Astrocyte (in vitro differentiated cells and primary cell): ENCODE measurements at regions not wholly inside any gene's neighbourhood (a gene's known extent, or its start where the extent isn't known, plus 50 kb on each side); places are given as distances from the start of the nearest gene placed in this dataset.
"Not testable (repeated sequence)": the region's sequence is repeated elsewhere in the genome, so short reads cannot be mapped to it uniquely, and the experiment has no call there.

Experiments used
- DNase-seq: peaks from one replicate; pipeline ENCODE4 v3.0.0-alpha.2; 2010; ENCODE audit warnings: low read depth
- FAIRE-seq: peaks from 2 replicates; lab custom pipeline; 2011; peaks lifted over from hg19 to GRCh38; lab: Jason Lieb, UNC
- H2AFZ ChIP-seq: 2 replicates; pipeline ENCODE4 v1.6.0; 2012; ENCODE audit warnings: low read depth, low read length, inconsistent platforms
- H3K27ac ChIP-seq: 2 replicates; pipeline ENCODE4 v1.5.1; 2011; ENCODE audit warnings: low read depth, low read length, inconsistent platforms
- H3K27me3 ChIP-seq: 2 replicates; pipeline ENCODE4 v1.6.0; 2011; ENCODE audit warnings: low read length, inconsistent platforms; ENCODE audit not compliant: insufficient read depth
- H3K36me3 ChIP-seq: 2 replicates; pipeline ENCODE4 v1.5.1; 2011; ENCODE audit warnings: low read length, inconsistent platforms; ENCODE audit not compliant: insufficient read depth
- H3K4me1 ChIP-seq: 2 replicates; pipeline ENCODE4 v1.5.1; 2011; ENCODE audit warnings: low read length, inconsistent platforms; ENCODE audit not compliant: insufficient read depth
- H3K4me2 ChIP-seq: 2 replicates; pipeline ENCODE4 v1.6.0; 2012; ENCODE audit warnings: low read length, inconsistent platforms
- H3K4me3 ChIP-seq: 2 replicates; pipeline ENCODE4 v1.5.1; 2011; ENCODE audit warnings: low read depth, mild to moderate bottlenecking, low read length, inconsistent platforms; ENCODE audit not compliant: insufficient read depth
- H3K79me2 ChIP-seq: 2 replicates; pipeline ENCODE4 v1.6.0; 2012; ENCODE audit warnings: mild to moderate bottlenecking, low read length, inconsistent platforms; ENCODE audit not compliant: insufficient read depth
- H3K9ac ChIP-seq: 2 replicates; pipeline ENCODE4 v1.6.0; 2012; ENCODE audit warnings: mild to moderate bottlenecking, low read length, inconsistent platforms
- H3K9me3 ChIP-seq: 2 replicates; pipeline ENCODE4 v1.5.1; 2012; ENCODE audit warnings: low read depth, mild to moderate bottlenecking, low read length, inconsistent platforms; ENCODE audit not compliant: insufficient read depth
- H4K20me1 ChIP-seq: 2 replicates; pipeline ENCODE4 v1.6.0; 2012; ENCODE audit warnings: low read length, inconsistent platforms; ENCODE audit not compliant: insufficient read depth
- H3K27ac Mint-ChIP-seq: one replicate; pipeline ENCODE4 v1.8.0; 2021; ENCODE audit warnings: mild to moderate bottlenecking, mixed read lengths; ENCODE audit not compliant: unreplicated experiment
- H3K27me3 Mint-ChIP-seq: one replicate; pipeline ENCODE4 v1.8.0; 2021; ENCODE audit warnings: low read depth, mixed read lengths; ENCODE audit not compliant: unreplicated experiment
- H3K36me3 Mint-ChIP-seq: one replicate; pipeline ENCODE4 v1.8.0; 2021; ENCODE audit warnings: low read depth, mixed read lengths; ENCODE audit not compliant: unreplicated experiment
- H3K4me1 Mint-ChIP-seq: one replicate; pipeline ENCODE4 v1.8.0; 2021; ENCODE audit warnings: low read depth, mixed read lengths; ENCODE audit not compliant: unreplicated experiment
- H3K4me3 Mint-ChIP-seq: one replicate; pipeline ENCODE4 v1.8.0; 2021; ENCODE audit warnings: mild to moderate bottlenecking, moderate library complexity, mixed read lengths; ENCODE audit not compliant: unreplicated experiment
- H3K9me3 Mint-ChIP-seq: one replicate; pipeline ENCODE4 v1.8.0; 2021; ENCODE audit warnings: mild to moderate bottlenecking, mixed read lengths; ENCODE audit not compliant: unreplicated experiment
- EZH2 ChIP-seq: IDR thresholded peaks from 2 replicates; pipeline ENCODE4 v1.6.1; 2012; ENCODE audit warnings: mild to moderate bottlenecking, low read length, inconsistent platforms; ENCODE audit not compliant: insufficient read depth
- TF ChIP-seq, protein P1 (sequence below): IDR thresholded peaks from 2 replicates; pipeline ENCODE4 v1.5.1; 2011; ENCODE audit warnings: low read depth, mild to moderate bottlenecking, inconsistent platforms, low read length, moderate library complexity; ENCODE audit not compliant: insufficient read depth

DNA sequence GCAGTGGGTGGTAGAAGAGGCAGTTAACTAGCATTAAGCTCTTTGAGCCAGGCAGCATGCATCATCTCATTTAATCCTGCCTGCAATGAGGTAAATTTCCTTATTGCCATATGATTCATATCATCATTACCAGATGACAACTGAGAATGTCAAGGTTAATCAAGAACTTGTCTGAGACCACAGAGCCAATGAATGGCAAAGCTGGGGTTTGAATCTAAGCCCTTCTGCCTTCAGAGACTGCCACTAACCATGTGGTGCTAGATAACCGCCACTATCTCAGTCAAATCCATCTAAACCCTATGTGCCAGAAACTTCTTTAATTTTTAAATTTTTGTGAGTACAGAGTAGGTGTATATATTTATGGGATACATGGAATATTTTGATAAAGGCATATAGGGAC lies 77.8 kb upstream of the GRIP1 start:
- FAIRE-seq = no peak

DNA sequence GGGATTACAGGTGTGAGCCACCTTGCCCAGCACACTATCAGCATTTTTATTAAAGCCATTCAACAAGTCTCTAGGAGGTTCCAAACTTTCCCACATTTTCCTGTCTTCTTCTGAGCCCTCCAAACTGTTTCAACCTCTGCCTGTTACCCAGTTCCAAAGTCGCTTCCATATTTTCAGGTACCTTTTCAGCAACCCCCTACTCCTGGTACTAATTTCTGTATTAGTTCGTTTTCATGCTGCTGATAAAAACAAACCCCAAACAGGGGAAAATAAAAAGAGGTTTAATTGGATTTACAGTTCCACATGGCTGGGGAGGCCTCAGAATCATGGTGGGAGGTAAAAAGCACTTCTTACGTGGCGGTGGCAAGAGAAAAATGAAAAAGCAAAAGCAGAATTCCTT lies 81.2 kb upstream of the GRIP1 start:
- H3K36me3 ChIP-seq, H3K4me3 ChIP-seq, H3K79me2 ChIP-seq, H3K27me3 ChIP-seq, H3K4me1 ChIP-seq, H3K9ac ChIP-seq, H3K4me2 ChIP-seq, DNase-seq, H3K9me3 ChIP-seq, H2AFZ ChIP-seq, H3K36me3 Mint-ChIP-seq, H3K4me3 Mint-ChIP-seq, H4K20me1 ChIP-seq, H3K27me3 Mint-ChIP-seq, H3K27ac ChIP-seq, FAIRE-seq, H3K4me1 Mint-ChIP-seq, H3K27ac Mint-ChIP-seq: not testable (repeated sequence)
- H3K9me3 Mint-ChIP-seq = peaks cover 15% of the 10 kb centered on the region

More for the DNA sequence above, 77.8 kb upstream of the GRIP1 start:
- Histone ChIP-seq H3K4me3 (no peak overlapping the region), H3K27me3 (no peaks in the 10 kb centered on the region), H3K79me2 (no peaks in the 10 kb centered on the region), H3K4me1 (no peaks in the 10 kb centered on the region), H3K27ac (no peak overlapping the region), H3K9ac (no peak overlapping the region), H3K4me2 (no peak overlapping the region), H2AFZ (no peak overlapping the region), H3K9me3 (no peaks in the 10 kb centered on the region), H4K20me1 (no peaks in the 10 kb centered on the region), H3K36me3 (no peaks in the 10 kb centered on the region)
- peaks cover 5% of the 10 kb centered on the region for H3K4me1 Mint-ChIP-seq
- peaks cover 15% of the 10 kb centered on the region for H3K9me3 Mint-ChIP-seq
- no peaks in the 10 kb centered on the region for H3K27me3 Mint-ChIP-seq
- H3K27ac Mint-ChIP-seq = no peak overlapping the region
- no peaks in the 10 kb centered on the region for H3K36me3 Mint-ChIP-seq
- TF ChIP-seq EZH2 = no peak
- TF ChIP-seq, protein P1, sequence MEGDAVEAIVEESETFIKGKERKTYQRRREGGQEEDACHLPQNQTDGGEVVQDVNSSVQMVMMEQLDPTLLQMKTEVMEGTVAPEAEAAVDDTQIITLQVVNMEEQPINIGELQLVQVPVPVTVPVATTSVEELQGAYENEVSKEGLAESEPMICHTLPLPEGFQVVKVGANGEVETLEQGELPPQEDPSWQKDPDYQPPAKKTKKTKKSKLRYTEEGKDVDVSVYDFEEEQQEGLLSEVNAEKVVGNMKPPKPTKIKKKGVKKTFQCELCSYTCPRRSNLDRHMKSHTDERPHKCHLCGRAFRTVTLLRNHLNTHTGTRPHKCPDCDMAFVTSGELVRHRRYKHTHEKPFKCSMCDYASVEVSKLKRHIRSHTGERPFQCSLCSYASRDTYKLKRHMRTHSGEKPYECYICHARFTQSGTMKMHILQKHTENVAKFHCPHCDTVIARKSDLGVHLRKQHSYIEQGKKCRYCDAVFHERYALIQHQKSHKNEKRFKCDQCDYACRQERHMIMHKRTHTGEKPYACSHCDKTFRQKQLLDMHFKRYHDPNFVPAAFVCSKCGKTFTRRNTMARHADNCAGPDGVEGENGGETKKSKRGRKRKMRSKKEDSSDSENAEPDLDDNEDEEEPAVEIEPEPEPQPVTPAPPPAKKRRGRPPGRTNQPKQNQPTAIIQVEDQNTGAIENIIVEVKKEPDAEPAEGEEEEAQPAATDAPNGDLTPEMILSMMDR = no peak
- H3K4me3 Mint-ChIP-seq = no peak overlapping the region
- no peak for DNase-seq

DNA sequence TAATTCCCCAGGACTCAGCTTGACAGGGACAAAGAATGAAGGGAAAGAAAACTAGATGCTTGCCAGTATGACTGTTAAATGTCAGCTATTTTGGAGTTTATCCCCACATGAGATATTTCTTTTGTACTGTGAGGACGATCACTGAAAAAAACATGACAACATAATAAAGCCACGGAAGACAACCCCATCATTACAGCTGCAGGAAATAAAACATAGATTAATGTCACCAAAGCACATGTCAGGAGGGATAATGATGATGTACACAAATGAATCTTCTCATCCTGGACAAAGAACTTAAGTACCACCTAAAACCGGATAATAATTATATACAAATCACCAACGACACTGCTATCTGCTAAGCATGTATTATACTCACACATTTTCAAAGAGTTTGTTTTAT lies 84.6 kb upstream of the GRIP1 start:
- H3K4me3 Mint-ChIP-seq = no peak overlapping the region
- FAIRE-seq = no peak
- no peaks in the 10 kb centered on the region for H3K36me3 Mint-ChIP-seq
- H3K27ac Mint-ChIP-seq = no peak overlapping the region
- no peaks in the 10 kb centered on the region for H4K20me1 ChIP-seq
- no peak overlapping the region for H3K9ac ChIP-seq
- no peak overlapping the region for H3K4me3 ChIP-seq
- no peaks in the 10 kb centered on the region for H3K27me3 Mint-ChIP-seq
- no peaks in the 10 kb centered on the region for H3K4me1 Mint-ChIP-seq
- H3K4me1 ChIP-seq = no peaks in the 10 kb centered on the region
- DNase-seq = no peak
- no peaks in the 10 kb centered on the region for H3K79me2 ChIP-seq
- no peaks in the 10 kb centered on the region for H3K27me3 ChIP-seq
- no peaks in the 10 kb centered on the region for H3K9me3 ChIP-seq
- TF ChIP-seq, protein P1 = no peak
- no peak overlapping the region for H3K4me2 ChIP-seq
- H3K9me3 Mint-ChIP-seq = peaks cover 15% of the 10 kb centered on the region
- no peak overlapping the region for H3K27ac ChIP-seq
- no peak overlapping the region for H2AFZ ChIP-seq
- H3K36me3 ChIP-seq = no peaks in the 10 kb centered on the region
